ENCODE measurements at regions not wholly inside any gene's neighbourhood (a gene's known extent, or its start where the extent isn't known, plus 50 kb on each side); places are given as distances from the start of the nearest gene placed in this dataset.
A peak's percentile ranks its signal among the peaks of the same experiment; 100 is the strongest.

DNA sequence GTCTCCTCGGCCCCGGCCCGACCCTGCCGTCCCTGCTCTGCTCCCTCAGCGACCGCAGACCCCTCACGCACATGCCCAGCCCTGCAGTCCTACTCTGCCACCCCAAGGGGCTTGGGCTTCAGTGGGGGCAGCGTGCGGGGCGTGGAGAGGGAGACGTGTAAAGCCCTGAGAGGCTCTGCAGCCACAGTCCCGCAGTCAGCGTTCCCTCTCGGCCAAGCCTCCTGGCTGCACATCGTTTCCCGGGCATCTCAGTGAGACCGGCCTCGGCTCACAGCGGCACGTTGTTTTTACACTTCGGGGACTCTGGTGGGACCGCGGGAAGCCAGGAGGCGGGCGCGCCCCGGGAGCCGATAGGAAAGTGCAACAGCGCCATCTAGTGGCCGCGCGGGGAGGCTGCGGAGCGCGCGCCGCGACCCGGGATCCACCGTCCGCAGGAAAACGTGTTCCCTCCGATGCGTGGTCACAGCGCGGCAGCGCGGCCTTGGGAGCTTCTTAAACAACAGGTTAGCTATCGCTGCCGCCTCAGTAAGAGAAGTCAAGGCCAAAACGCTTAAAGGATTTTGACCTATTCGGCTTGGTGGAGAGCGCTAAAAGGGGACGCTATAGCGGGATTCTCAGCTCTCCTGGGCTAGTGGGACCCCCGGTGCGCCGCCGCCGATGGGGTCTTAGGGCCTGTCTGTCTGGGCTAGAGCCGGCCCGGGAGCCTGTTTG lies 226.8 kb upstream of the IGF1R start:
- no peaks in the 10 kb centered on the region for H3K36me3 ChIP-seq (ENCODE audit: control insufficient read depth, low read length)
- no peaks in the 10 kb centered on the region for H3K9me2 ChIP-seq (replicated peaks; ENCODE audit: control insufficient read depth, low read length)
- H3K4me1 ChIP-seq (ENCODE audit: control insufficient read depth, low read length), result no peaks in the 10 kb centered on the region
- no peaks in the 10 kb centered on the region for H3F3A ChIP-seq (ENCODE audit: control insufficient read depth, insufficient read depth)
- H3K4me3 ChIP-seq (ENCODE audit: low read length), result no peak overlapping the region
- H3K27me3 ChIP-seq (ENCODE audit: control insufficient read depth, low read length), result no peaks in the 10 kb centered on the region
- H3K27ac ChIP-seq (ENCODE audit: low read depth, low read length), result no peak overlapping the region
- no peak overlapping the region for H3K4me2 ChIP-seq (ENCODE audit: low read length)
- H4K20me1 ChIP-seq (ENCODE audit: control insufficient read depth, insufficient read depth, low read depth, low read length), result no peaks in the 10 kb centered on the region
- no peaks in the 10 kb centered on the region for H3K79me2 ChIP-seq (ENCODE audit: control insufficient read depth, low read length)
- TF ChIP-seq, protein P1, sequence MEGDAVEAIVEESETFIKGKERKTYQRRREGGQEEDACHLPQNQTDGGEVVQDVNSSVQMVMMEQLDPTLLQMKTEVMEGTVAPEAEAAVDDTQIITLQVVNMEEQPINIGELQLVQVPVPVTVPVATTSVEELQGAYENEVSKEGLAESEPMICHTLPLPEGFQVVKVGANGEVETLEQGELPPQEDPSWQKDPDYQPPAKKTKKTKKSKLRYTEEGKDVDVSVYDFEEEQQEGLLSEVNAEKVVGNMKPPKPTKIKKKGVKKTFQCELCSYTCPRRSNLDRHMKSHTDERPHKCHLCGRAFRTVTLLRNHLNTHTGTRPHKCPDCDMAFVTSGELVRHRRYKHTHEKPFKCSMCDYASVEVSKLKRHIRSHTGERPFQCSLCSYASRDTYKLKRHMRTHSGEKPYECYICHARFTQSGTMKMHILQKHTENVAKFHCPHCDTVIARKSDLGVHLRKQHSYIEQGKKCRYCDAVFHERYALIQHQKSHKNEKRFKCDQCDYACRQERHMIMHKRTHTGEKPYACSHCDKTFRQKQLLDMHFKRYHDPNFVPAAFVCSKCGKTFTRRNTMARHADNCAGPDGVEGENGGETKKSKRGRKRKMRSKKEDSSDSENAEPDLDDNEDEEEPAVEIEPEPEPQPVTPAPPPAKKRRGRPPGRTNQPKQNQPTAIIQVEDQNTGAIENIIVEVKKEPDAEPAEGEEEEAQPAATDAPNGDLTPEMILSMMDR (IDR thresholded peaks at IDR 0.05; ENCODE audit: low read depth, low read length, poor library complexity, severe bottlenecking), result peak; percentile 94
- TF ChIP-seq EZH2phosphoT487 (IDR thresholded peaks at IDR 0.05; ENCODE audit: borderline replicate concordance, low read length), result no peak
- no peaks in the 10 kb centered on the region for H3K9me3 ChIP-seq (ENCODE audit: control insufficient read depth, insufficient read depth, low read length)

DNA sequence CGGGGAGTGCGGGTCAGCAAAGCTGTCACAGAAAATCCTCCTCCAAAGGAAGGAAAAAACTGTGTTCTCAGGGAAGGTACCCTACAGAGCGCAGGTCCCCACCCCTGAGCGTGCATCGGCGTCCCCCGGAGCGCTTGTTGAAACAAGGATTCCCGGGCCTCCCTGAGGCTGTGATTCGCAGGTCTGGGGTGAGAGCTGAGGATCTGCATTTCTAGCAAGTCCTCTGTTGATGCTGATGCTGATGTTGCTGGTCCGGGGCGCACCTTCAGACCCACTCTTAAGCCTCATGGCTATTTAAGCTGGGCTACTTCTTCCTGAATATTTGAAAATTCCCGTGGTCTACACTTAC lies 226.2 kb upstream of the IGF1R start:
- Histone ChIP-seq H3K36me3 (ENCODE audit: control insufficient read depth, low read length) (no peaks in the 10 kb centered on the region), H3F3A (ENCODE audit: control insufficient read depth, insufficient read depth) (no peaks in the 10 kb centered on the region), H3K9me3 (ENCODE audit: control insufficient read depth, insufficient read depth, low read length) (no peaks in the 10 kb centered on the region), H3K4me3 (ENCODE audit: low read length) (no peak overlapping the region), H3K27ac (ENCODE audit: low read depth, low read length) (no peak overlapping the region), H3K4me2 (ENCODE audit: low read length) (no peak overlapping the region), H3K9me2 (replicated peaks; ENCODE audit: control insufficient read depth, low read length) (no peaks in the 10 kb centered on the region), H4K20me1 (ENCODE audit: control insufficient read depth, insufficient read depth, low read depth, low read length) (no peaks in the 10 kb centered on the region), H3K79me2 (ENCODE audit: control insufficient read depth, low read length) (no peaks in the 10 kb centered on the region), H3K4me1 (ENCODE audit: control insufficient read depth, low read length) (no peaks in the 10 kb centered on the region), H3K27me3 (ENCODE audit: control insufficient read depth, low read length) (no peaks in the 10 kb centered on the region)
- TF ChIP-seq, protein P1 (IDR thresholded peaks at IDR 0.05; ENCODE audit: low read depth, low read length, poor library complexity, severe bottlenecking), result no peak
- no peak for TF ChIP-seq EZH2phosphoT487 (IDR thresholded peaks at IDR 0.05; ENCODE audit: borderline replicate concordance, low read length)

DNA sequence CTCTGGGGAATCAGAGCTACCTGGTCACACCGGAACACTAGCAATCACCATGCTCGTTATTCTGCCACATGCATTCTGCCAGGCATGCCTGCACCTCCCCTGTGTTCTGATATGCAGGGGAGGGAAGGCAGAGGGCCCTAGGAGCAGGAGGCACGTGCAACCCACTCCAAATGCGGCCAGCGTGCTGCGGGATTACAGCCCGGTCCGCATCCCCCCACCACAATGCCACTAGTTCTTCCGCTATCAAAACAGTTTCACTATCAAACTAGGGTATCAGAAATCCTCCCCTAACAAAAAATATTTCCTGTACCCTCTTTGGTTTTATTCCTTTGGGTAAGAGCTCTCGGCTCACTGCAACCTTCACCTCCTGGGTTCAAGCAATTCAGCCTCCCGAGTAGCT lies 223.2 kb upstream of the IGF1R start:
- no peaks in the 10 kb centered on the region for H3K79me2 ChIP-seq (ENCODE audit: control insufficient read depth, low read length)
- H3K27me3 ChIP-seq (ENCODE audit: control insufficient read depth, low read length), result no peaks in the 10 kb centered on the region
- no peak overlapping the region for H3K27ac ChIP-seq (ENCODE audit: low read depth, low read length)
- no peak overlapping the region for H3K4me3 ChIP-seq (ENCODE audit: low read length)
- no peaks in the 10 kb centered on the region for H3K9me3 ChIP-seq (ENCODE audit: control insufficient read depth, insufficient read depth, low read length)
- H3K36me3 ChIP-seq (ENCODE audit: control insufficient read depth, low read length), result no peaks in the 10 kb centered on the region
- no peaks in the 10 kb centered on the region for H3F3A ChIP-seq (ENCODE audit: control insufficient read depth, insufficient read depth)
- H3K9me2 ChIP-seq (replicated peaks; ENCODE audit: control insufficient read depth, low read length), result no peaks in the 10 kb centered on the region
- H3K4me2 ChIP-seq (ENCODE audit: low read length), result no peak overlapping the region
- no peaks in the 10 kb centered on the region for H4K20me1 ChIP-seq (ENCODE audit: control insufficient read depth, insufficient read depth, low read depth, low read length)
- no peaks in the 10 kb centered on the region for H3K4me1 ChIP-seq (ENCODE audit: control insufficient read depth, low read length)
- TF ChIP-seq EZH2phosphoT487 (IDR thresholded peaks at IDR 0.05; ENCODE audit: borderline replicate concordance, low read length), result no peak
- TF ChIP-seq, protein P1 (IDR thresholded peaks at IDR 0.05; ENCODE audit: low read depth, low read length, poor library complexity, severe bottlenecking), result no peak

Data from DOHH2 (cell line).